Breast epithelium (tissue), 4 donors: ENCODE measurements at regions not wholly inside any gene's neighbourhood (a gene's known extent, or its start where the extent isn't known, plus 50 kb on each side); places are given as distances from the start of the nearest gene placed in this dataset.

Experiments
- DNase-seq, 2 donors: peaks; one replicate each; pipeline ENCODE4 v3.0.0-alpha.2; 2019; ENCODE audit warnings: low spot score in 2 of 2
- H3K27ac ChIP-seq, 2 donors: fragments of 200-600 bp; sonication (generic) in 1 of 2; one replicate each; pipeline ENCODE4 v1.5.1; 2016 to 2019; ENCODE audit warnings: mild to moderate bottlenecking in 1 of 2
- H3K27me3 ChIP-seq, 2 donors: fragments of 200-600 bp; sonication (generic) in 1 of 2; one replicate each; pipeline versions ENCODE4 v1.5.1 to v1.6.0; 2017 to 2019; ENCODE audit warnings: control low read depth in 1 of 2, mild to moderate bottlenecking in 1 of 2
- H3K36me3 ChIP-seq: fragments of 200-600 bp; one replicate; pipeline ENCODE4 v1.5.1; 2019
- H3K4me1 ChIP-seq, 2 donors: fragments of 200-600 bp; sonication (generic); one replicate each; pipeline ENCODE4 v1.5.1; 2016 to 2019; ENCODE audit warnings: control low read depth in 1 of 2
- H3K4me3 ChIP-seq, 3 donors: fragments of 200-600 bp; sonication (generic); 1 replicate in 2 of 3; 2 replicates in 1 of 3; pipeline ENCODE4 v1.5.1; 2016 to 2019; ENCODE audit warnings: mild to moderate bottlenecking in 3 of 3, moderate library complexity in 2 of 3
- H3K9me3 ChIP-seq, 2 donors: fragments of 200-600 bp; sonication (generic) in 1 of 2; one replicate each; pipeline ENCODE4 v1.5.1; 2016 to 2019; ENCODE audit warnings: control low read depth in 1 of 2
- CTCF ChIP-seq, 3 donors: fragments of 450-650 bp; IDR thresholded peaks; one replicate each; pipeline ENCODE4 v1.5.1; 2016 to 2017; ENCODE audit warnings: antibody characterized with exemption in 3 of 3, mild to moderate bottlenecking in 3 of 3, moderate library complexity in 3 of 3
- POLR2A ChIP-seq: fragments of 450-650 bp; IDR thresholded peaks from one replicate; pipeline ENCODE4 v1.6.1; 2016; ENCODE audit warnings: antibody characterized with exemption, mild to moderate bottlenecking, moderate library complexity
- POLR2AphosphoS5 ChIP-seq, 3 donors: sonication (generic); formaldehyde crosslinking; IDR thresholded peaks; one replicate each; pipeline ENCODE4 v1.6.1; 2017; ENCODE audit warnings: antibody characterized with exemption in 3 of 3
- intact Hi-C: fragments of 100-400 bp; cut with DNase I; formaldehyde crosslinking; loops from one replicate; pipeline ENCODE4 v1.15.1; 2023; ENCODE audit warnings: low total_unique reads

DNA sequence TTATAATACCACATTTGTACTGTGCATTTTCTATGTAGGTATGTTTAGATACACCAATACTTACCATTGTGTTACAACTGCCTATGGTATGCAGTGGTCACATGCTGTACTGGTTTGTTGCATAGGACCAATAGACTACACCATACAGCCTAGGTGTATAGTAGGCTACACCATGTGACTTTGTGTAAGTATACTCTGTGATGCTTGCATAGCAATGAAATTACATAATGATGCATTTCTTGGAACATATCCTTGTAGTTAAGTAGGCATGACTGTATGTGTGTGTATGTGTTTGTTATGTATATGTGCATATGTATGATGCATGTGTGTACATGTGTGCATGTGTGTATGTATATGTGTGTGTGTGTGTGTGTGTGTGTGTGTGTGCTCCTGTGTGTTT is 157.6 kb downstream of the TDRD15 start:
- Histone ChIP-seq H3K27me3 (no peaks in the 10 kb centered on the region), H3K9me3 (no peaks in the 10 kb centered on the region), H3K27ac (no peak overlapping the region), H3K4me1 (no peaks in the 10 kb centered on the region), H3K4me3 (no peak overlapping the region), H3K36me3 (no peaks in the 10 kb centered on the region)
- intact Hi-C loops = no loop called here
- TF ChIP-seq POLR2A (no peak), CTCF (IDR thresholded peaks at IDR 0.05) (no peak), POLR2AphosphoS5 (IDR thresholded peaks at IDR 0.05) (no peak)
- DNase-seq = no peak

DNA sequence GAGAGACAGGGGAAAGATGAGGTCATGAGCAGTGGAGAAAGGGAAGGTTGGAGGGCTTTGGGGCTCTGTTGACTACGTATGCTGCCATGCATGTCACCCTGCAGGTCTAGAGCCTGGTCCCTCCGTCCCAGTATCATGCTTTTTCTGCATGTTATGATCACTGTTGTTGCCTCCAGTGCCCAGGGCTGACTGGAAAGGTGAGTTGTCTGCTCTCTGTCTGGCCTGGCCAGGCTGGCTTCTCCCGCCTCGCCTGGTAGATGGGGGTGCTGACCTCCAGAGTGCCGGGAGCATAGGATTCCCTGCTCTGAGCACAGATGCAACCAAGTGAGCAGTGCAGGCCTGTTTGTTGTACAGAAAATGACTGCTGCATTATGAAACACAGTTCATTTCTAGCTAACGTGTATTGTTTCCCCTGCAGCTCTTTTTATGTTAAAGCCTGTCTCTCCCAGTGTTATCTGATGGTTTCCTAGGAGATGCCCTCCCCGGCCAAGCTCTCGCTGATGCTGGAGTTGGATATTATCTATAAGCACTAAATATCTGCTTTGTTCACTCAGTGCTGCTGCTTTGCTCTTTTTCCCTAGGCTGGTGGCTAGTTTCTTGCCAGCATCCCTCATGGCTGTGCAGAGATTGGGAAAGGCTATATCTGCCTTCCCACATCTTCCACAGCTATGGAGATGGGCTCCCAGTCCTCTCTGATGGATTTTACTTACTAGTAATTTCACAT is 158.2 kb downstream of the TDRD15 start:
- Histone ChIP-seq H3K4me1 (no peaks in the 10 kb centered on the region), H3K9me3 (no peaks in the 10 kb centered on the region), H3K4me3 (no peak overlapping the region), H3K27me3 (no peaks in the 10 kb centered on the region), H3K36me3 (no peaks in the 10 kb centered on the region), H3K27ac (no peak overlapping the region)
- DNase-seq = no peak
- intact Hi-C loops = no loop called here
- TF ChIP-seq POLR2AphosphoS5 (IDR thresholded peaks at IDR 0.05) = no peak
- TF ChIP-seq POLR2A = no peak
- no peak for TF ChIP-seq CTCF (IDR thresholded peaks at IDR 0.05)

- Histone ChIP-seq H3K9me3 (no peaks in the 10 kb centered on the region), H3K27me3 (no peaks in the 10 kb centered on the region), H3K36me3 (no peaks in the 10 kb centered on the region), H3K4me1 (no peaks in the 10 kb centered on the region), H3K4me3 (no peak overlapping the region), H3K27ac (no peak overlapping the region)
- intact Hi-C loops = no loop called here
- DNase-seq = no peak
- TF ChIP-seq CTCF (IDR thresholded peaks at IDR 0.05) (no peak), POLR2A (no peak), POLR2AphosphoS5 (IDR thresholded peaks at IDR 0.05) (no peak)
Observed at GRCh38 chr2:21282515-21282898, 158.7 kb downstream of the TDRD15 start.

DNA sequence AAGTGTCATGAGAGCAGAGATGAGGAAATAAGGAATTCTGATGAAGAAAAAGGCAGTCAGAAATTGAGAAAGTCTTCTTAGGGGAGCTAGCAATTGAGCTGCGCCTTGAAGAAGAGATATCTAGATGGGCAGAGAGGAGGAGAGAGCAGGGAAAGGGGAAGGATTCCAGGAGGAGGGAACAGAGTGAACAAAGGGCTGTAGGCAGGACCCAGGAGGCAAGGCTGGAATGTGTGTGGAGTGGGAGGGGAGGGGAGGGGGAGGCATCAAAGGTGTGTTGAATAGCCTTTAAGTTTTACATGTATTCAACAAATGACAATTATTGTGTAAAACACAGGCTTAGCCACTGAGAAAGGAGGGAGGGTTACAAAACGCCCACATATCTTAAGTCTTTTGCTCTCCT is 164.5 kb downstream of the TDRD15 start:
- TF ChIP-seq POLR2A (no peak), CTCF (IDR thresholded peaks at IDR 0.05) (no peak), POLR2AphosphoS5 (IDR thresholded peaks at IDR 0.05) (no peak)
- H3K4me1 ChIP-seq = no peaks in the 10 kb centered on the region
- no peaks in the 10 kb centered on the region for H3K36me3 ChIP-seq
- intact Hi-C loops = no loop called here
- no peak overlapping the region for H3K27ac ChIP-seq
- DNase-seq = no peak
- no peaks in the 10 kb centered on the region for H3K9me3 ChIP-seq
- no peak overlapping the region for H3K4me3 ChIP-seq
- H3K27me3 ChIP-seq = no peaks in the 10 kb centered on the region

DNA sequence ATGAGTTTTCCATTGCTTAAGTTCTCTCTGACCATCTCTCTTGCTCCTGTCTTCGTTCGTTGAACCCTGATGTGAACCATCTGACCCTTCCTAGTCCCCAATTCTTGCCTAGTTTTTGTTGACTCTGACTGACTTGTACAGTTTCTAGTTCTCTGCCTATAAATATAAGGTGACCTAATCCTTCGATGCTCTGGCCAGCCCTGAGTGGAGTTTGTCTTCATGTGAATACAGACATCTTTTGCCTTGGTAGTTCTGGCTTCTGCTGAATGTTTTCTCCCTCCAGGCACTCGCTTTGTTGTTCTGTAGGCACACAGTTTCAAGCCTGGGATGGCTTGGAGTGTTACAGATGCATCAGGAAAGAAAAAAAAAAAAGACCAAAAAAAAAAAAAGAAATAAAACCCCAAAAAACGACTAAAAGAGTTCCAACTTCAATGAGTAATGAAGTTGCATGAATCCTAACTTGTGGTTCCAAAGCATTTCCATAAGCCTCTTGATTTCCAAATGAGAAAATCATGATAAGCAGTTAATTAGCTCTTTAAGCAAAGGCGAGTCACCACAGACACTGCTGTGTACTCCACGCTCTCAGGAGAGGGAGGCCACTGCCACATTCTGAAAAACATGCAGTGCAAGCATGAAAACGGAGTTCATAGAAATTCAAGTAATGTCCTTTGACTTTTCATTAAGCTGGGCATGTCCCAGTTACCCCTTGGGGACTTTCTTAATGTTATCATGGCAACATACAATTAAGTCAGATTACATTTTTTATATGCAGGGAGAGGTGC is 165.2 kb downstream of the TDRD15 start:
- intact Hi-C loops = no loop called here
- TF ChIP-seq POLR2A (no peak), CTCF (IDR thresholded peaks at IDR 0.05) (no peak), POLR2AphosphoS5 (IDR thresholded peaks at IDR 0.05) (no peak)
- H3K27me3 ChIP-seq = no peaks in the 10 kb centered on the region
- DNase-seq = no peak
- H3K4me3 ChIP-seq = no peak overlapping the region
- H3K27ac ChIP-seq = no peak overlapping the region
- no peaks in the 10 kb centered on the region for H3K4me1 ChIP-seq
- H3K9me3 ChIP-seq = no peaks in the 10 kb centered on the region
- H3K36me3 ChIP-seq = no peaks in the 10 kb centered on the region
